Ishikawa (cell line): ENCODE measurements at regions not wholly inside any gene's neighbourhood (a gene's known extent, or its start where the extent isn't known, plus 50 kb on each side); places are given as distances from the start of the nearest gene placed in this dataset.
A peak's percentile ranks its signal among the peaks of the same experiment; 100 is the strongest.

Experiments
- CEBPB ChIP-seq: IDR thresholded peaks from 2 replicates; pipeline ENCODE4 v1.6.1; 2012
- CREB1 ChIP-seq: IDR thresholded peaks from 2 replicates; pipeline ENCODE4 v1.6.1; 2012; ENCODE audit warnings: low read depth
- EGR1 ChIP-seq: IDR thresholded peaks from 2 replicates; pipeline ENCODE4 v1.6.1; 2012
- EP300 ChIP-seq: IDR thresholded peaks from 2 replicates; pipeline ENCODE4 v1.6.1; 2012; ENCODE audit warnings: borderline replicate concordance
- FOXM1 ChIP-seq: IDR thresholded peaks from 2 replicates; pipeline ENCODE4 v1.6.1; 2012; ENCODE audit warnings: low read depth, borderline replicate concordance
- NFIC ChIP-seq: IDR thresholded peaks from 2 replicates; pipeline ENCODE4 v1.6.1; 2012
- RAD21 ChIP-seq: IDR thresholded peaks from 2 replicates; pipeline ENCODE4 v1.6.1; 2012; ENCODE audit warnings: low read depth
- TAF1 ChIP-seq: IDR thresholded peaks from 2 replicates; pipeline ENCODE4 v1.6.1; 2012; ENCODE audit warnings: low read depth, mild to moderate bottlenecking
- TCF12 ChIP-seq: IDR thresholded peaks from 2 replicates; pipeline ENCODE4 v1.6.1; 2012; ENCODE audit warnings: low read depth
- TEAD4 ChIP-seq: IDR thresholded peaks from 2 replicates; pipeline ENCODE4 v1.6.1; 2012
- YY1 ChIP-seq: IDR thresholded peaks from 2 replicates; pipeline ENCODE4 v1.6.1; 2012; ENCODE audit warnings: low read depth
- ZBTB7A ChIP-seq: IDR thresholded peaks from 2 replicates; pipeline ENCODE4 v1.6.1; 2012; ENCODE audit warnings: low read depth
- TF ChIP-seq, protein P1 (sequence below): IDR thresholded peaks from 2 replicates; pipeline ENCODE4 v1.6.1; 2012
- TF ChIP-seq, protein P2 (sequence below): IDR thresholded peaks from 2 replicates; pipeline ENCODE4 v1.6.1; 2012; ENCODE audit warnings: low read depth, mild to moderate bottlenecking
- TF ChIP-seq, protein P3 (sequence below): IDR thresholded peaks from 2 replicates; pipeline ENCODE4 v1.6.1; 2012

DNA sequence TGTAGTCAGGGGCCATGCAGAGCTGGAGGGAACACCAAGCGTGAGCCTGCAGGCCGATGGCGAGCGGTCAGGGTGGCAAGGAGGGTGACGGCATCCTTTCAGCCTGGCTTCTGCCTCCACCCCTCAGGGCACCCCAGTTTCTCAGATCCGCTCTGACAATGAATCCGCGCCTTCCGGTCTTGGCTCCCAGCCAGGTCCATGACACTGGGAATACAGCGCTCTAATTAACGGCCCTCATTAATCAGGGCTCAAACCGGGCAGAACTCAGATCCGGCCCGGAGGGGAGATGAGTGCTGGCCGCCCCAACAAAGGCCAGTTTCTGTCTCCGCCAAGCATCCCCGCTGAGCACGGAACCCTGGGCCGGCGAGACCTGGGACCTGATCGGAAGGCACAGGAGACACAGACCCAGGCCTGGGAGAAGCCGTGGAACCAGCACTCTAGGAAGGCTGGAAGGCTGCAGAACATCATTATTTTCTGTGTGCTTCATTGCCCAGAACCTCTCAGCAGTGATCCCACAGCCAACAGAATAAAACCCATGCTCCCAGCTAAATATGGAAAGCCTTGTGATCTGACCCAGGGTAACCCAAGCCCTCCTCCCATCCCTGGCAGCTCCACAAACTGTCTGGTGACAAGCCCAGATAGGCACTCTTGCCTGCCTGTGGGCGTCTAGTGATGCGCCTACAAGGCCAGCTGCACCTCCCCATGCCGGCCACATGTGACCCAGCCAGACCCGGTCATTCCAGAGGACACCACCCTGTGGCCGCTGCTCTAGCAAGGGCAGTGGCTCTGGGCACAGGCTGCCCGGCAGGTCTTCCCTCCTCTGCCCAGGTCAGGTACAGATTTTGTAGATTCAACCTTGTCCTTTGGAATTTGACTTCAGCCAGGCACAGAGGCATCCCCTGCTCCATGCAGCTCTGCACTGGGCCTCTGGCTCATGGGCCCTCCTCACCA, 438.7 kb upstream of the MYT1L start:
- TF ChIP-seq TCF12 (no peak), NFIC (peak; percentile 67), EP300 (peak; percentile 30; the same call in 1 of the 2 replicates)

DNA sequence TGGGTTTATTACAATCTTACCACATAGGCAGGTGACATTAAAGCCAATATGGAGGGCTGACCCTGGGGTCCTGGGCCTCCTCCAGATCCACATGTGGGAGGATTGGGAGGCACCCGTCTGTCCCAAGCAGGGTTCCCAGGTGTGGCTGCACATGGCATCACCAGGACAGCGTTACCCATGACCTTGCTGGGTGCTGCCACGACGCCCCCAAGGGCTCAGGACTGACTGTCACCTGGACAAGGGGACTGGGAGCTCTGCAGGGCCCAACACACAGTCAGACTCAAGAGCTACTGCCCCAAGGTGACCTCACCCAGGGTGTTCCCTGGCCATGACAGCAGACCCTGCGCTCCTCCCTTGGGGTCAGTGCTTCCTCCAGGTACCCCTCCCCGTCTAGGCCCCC, 437.4 kb upstream of the MYT1L start:
- TF ChIP-seq TAF1, result no peak

DNA sequence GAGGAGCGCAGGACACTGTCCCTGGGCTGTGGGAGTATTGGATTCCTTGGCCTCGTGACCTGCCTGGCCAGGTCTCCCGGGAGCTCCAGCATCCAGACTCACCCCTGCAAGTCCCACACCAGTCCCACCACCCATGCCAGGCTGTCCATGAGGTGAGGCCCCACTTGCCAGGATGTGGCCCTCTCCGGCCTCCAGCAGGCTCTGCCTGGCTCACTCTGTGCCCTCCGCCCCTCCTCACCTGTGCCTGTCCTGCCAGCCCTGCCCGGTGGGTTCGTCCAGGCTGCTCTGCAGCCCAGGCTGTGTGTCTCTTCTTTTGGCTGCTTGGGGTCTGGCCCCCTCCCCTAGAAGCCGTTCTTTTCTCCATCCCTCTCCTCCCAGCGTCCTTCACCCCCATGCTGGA, 436.8 kb upstream of the MYT1L start:
- TF ChIP-seq YY1, result no peak
- no peak for TF ChIP-seq CEBPB
- no peak for TF ChIP-seq CREB1
- TF ChIP-seq ZBTB7A, result no peak

DNA sequence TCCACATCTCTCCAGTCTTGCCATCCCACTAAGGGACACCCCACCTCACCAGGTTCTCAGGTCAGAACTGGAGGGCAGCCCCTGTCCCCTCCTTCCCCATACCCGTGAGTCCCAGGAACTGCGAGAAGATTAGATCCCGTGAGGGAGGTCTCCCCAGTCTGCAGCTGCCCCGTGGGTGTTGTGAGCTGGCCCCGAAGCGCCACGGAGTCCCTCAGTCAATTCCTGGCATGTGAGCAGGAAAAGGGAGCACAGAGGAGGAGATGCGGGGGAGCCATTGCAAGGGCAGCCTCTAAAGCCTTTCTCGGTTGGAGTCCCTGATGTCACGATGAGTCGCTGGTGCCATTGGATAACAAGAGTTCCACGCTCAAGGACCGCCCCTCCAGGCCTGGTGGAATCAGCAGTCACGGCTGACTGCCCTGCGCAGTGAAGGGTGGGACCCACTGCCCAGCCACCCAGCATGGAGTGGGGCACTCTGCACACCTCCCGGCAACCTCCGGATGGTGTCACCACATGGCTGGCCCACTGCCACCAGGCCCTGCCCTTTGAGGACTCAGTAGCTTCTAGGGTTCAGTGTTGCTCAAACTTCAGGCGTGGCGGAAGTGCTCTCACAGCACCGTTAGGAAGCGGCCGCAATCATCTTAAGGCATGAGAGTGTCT, 434.9 kb upstream of the MYT1L start:
- TF ChIP-seq ZBTB7A (no peak), CREB1 (peak; percentile 30; the same call in 1 of the 2 replicates), TCF12 (peak; percentile 90), FOXM1 (peak; percentile 74), EP300 (peak; percentile 93), TEAD4 (peak; percentile 72), EGR1 (peak; percentile 22; the same call in 1 of the 2 replicates), NFIC (peak; percentile 94), RAD21 (0 out of 2 replicates have a peak, but pooled peaks have one; percentile 13), YY1 (peak; percentile 35; the same call in 1 of the 2 replicates), TAF1 (no peak), CEBPB (peak; percentile 78)
- TF ChIP-seq, protein P1, sequence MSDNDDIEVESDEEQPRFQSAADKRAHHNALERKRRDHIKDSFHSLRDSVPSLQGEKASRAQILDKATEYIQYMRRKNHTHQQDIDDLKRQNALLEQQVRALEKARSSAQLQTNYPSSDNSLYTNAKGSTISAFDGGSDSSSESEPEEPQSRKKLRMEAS, result peak; percentile 94
- TF ChIP-seq, protein P2, sequence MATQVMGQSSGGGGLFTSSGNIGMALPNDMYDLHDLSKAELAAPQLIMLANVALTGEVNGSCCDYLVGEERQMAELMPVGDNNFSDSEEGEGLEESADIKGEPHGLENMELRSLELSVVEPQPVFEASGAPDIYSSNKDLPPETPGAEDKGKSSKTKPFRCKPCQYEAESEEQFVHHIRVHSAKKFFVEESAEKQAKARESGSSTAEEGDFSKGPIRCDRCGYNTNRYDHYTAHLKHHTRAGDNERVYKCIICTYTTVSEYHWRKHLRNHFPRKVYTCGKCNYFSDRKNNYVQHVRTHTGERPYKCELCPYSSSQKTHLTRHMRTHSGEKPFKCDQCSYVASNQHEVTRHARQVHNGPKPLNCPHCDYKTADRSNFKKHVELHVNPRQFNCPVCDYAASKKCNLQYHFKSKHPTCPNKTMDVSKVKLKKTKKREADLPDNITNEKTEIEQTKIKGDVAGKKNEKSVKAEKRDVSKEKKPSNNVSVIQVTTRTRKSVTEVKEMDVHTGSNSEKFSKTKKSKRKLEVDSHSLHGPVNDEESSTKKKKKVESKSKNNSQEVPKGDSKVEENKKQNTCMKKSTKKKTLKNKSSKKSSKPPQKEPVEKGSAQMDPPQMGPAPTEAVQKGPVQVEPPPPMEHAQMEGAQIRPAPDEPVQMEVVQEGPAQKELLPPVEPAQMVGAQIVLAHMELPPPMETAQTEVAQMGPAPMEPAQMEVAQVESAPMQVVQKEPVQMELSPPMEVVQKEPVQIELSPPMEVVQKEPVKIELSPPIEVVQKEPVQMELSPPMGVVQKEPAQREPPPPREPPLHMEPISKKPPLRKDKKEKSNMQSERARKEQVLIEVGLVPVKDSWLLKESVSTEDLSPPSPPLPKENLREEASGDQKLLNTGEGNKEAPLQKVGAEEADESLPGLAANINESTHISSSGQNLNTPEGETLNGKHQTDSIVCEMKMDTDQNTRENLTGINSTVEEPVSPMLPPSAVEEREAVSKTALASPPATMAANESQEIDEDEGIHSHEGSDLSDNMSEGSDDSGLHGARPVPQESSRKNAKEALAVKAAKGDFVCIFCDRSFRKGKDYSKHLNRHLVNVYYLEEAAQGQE, result no peak
- TF ChIP-seq, protein P3, sequence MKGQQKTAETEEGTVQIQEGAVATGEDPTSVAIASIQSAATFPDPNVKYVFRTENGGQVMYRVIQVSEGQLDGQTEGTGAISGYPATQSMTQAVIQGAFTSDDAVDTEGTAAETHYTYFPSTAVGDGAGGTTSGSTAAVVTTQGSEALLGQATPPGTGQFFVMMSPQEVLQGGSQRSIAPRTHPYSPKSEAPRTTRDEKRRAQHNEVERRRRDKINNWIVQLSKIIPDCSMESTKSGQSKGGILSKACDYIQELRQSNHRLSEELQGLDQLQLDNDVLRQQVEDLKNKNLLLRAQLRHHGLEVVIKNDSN, result no peak

DNA sequence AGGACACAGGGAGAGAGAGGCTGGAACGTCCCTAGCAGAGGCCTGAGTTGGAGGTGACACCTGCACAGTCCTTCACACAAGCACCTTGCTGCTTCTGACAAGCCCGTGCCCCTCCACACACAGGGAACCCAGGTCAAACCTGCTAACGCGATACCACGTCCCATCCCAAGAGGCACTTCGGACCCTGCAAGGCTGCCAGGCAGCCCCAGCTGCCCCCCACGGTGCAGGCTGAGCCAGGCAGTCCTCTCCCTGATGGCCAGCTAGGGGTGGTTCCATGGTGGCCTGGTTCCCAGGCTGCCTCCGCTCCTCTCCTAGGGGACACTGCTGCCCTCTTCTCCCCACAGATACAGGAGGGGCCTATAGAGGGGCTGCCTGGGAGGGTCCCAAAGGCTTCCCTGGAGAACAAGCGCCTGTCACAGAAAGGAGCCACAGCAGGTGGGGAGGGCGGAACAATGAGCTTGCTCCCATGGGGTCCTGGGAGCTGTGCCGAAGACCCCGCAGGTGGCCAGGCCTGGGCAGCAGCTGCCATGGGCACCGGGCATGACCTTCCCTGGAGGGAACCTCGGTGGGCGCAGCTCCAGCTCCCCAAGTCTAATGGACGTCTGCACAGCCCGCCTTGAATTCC, 434.2 kb upstream of the MYT1L start:
- TF ChIP-seq TEAD4, result no peak; the same call in none of the 2 replicates
- 0 out of 2 replicates have a peak, but pooled peaks have one; percentile 0 for TF ChIP-seq RAD21
- TF ChIP-seq, protein P2, result no peak
- no peak for TF ChIP-seq TAF1
- TF ChIP-seq ZBTB7A, result peak; percentile 84
- peak; percentile 95 for TF ChIP-seq TCF12
- no peak for TF ChIP-seq CEBPB
- peak; percentile 85 for TF ChIP-seq NFIC
- TF ChIP-seq CREB1, result no peak
- TF ChIP-seq FOXM1, result no peak; the same call in 1 of the 2 replicates
- peak; percentile 90 for TF ChIP-seq EP300
- TF ChIP-seq EGR1, result no peak
- TF ChIP-seq, protein P3, result no peak
- TF ChIP-seq, protein P1, result no peak
- no peak for TF ChIP-seq YY1
